ENCODE measurements at regions not wholly inside any gene's neighbourhood (a gene's known extent, or its start where the extent isn't known, plus 50 kb on each side); places are given as distances from the start of the nearest gene placed in this dataset.
"Not testable (repeated sequence)": the region's sequence is repeated elsewhere in the genome, so short reads cannot be mapped to it uniquely, and the experiment has no call there.

DNA sequence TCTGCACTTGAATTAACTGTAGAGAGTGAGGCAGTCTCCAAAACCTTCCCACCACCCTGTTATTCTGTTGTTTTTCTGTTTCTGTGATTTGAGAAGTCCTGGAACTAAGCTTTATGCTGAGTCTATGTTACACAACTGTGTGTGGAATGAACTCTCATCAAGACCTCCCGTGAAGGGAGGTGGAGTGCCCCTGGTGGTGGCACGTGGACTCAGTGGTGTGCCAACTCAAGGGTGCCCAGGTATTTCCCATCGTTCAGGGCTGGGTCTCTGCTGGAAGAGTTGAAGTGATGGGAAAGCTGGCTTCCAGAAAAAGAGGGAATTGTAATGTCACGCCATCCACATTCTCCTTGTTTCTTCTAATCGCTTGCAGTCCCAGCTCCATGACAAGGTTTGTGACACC, 374.2 kb downstream of the SMOC2 start:
- TF ChIP-seq, protein P1, sequence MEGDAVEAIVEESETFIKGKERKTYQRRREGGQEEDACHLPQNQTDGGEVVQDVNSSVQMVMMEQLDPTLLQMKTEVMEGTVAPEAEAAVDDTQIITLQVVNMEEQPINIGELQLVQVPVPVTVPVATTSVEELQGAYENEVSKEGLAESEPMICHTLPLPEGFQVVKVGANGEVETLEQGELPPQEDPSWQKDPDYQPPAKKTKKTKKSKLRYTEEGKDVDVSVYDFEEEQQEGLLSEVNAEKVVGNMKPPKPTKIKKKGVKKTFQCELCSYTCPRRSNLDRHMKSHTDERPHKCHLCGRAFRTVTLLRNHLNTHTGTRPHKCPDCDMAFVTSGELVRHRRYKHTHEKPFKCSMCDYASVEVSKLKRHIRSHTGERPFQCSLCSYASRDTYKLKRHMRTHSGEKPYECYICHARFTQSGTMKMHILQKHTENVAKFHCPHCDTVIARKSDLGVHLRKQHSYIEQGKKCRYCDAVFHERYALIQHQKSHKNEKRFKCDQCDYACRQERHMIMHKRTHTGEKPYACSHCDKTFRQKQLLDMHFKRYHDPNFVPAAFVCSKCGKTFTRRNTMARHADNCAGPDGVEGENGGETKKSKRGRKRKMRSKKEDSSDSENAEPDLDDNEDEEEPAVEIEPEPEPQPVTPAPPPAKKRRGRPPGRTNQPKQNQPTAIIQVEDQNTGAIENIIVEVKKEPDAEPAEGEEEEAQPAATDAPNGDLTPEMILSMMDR (IDR thresholded peaks at IDR 0.05; ENCODE audit: insufficient read depth, low read length, poor library complexity, severe bottlenecking), result peak; percentile 52
- no peaks in the 10 kb centered on the region for H3K27me3 ChIP-seq (ENCODE audit: control insufficient read depth, insufficient read depth, low read length)
- DNase-seq (ENCODE audit: low read depth), result no peak
- no peaks in the 10 kb centered on the region for H3K36me3 ChIP-seq (ENCODE audit: control insufficient read depth, insufficient read depth, low read length)
- H3K4me3 ChIP-seq (ENCODE audit: low read depth, low read length), result no peak overlapping the region

DNA sequence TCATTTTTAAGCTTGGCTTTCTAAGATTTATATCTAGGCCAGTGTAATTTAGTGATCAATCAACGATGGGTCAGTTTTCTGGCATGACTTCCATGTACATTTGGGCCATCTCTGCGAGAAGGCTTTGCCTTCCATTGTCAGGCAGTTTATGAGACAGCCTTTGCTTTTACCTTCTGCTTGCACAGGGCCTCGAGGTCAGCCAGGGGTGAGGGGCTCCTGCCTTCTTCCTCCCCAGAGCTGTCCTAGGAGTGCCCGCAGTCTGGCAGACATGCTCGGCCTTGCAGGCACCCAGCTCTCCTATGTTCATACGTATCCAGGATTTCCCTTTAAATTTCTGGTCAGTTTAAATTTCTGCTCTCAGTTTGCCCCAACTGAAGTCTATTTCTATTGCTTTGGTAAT, 367.2 kb downstream of the SMOC2 start:
- TF ChIP-seq, protein P1 (IDR thresholded peaks at IDR 0.05; ENCODE audit: insufficient read depth, low read length, poor library complexity, severe bottlenecking), result no peak
- Histone ChIP-seq H3K27me3 (ENCODE audit: control insufficient read depth, insufficient read depth, low read length) (no peaks in the 10 kb centered on the region), H3K4me3 (ENCODE audit: low read depth, low read length) (no peak overlapping the region), H3K36me3 (ENCODE audit: control insufficient read depth, insufficient read depth, low read length) (no peaks in the 10 kb centered on the region)
- DNase-seq (ENCODE audit: low read depth), result no peak

DNA sequence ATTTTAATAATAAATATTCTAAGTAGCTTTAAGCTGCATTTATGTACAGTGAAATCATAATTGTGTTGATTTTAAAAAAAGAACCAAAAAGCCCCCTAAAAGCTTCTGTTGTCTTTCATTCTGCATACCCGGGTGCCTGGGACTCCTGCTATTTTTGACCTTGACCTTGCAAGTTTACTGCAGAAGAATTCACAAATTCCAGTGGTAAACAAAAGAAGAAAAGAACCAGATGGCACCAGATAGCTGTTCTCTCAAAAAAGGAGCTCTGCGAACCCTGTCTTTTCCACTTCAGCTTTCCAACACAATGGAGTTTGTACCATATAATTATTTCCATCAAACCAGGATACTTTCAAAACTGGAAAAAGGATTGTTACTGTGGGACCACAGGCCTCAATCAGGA, 363.3 kb downstream of the SMOC2 start:
- Histone ChIP-seq H3K4me3 (ENCODE audit: low read depth, low read length) (no peak overlapping the region), H3K27me3 (ENCODE audit: control insufficient read depth, insufficient read depth, low read length) (no peaks in the 10 kb centered on the region), H3K36me3 (ENCODE audit: control insufficient read depth, insufficient read depth, low read length) (no peaks in the 10 kb centered on the region)
- TF ChIP-seq, protein P1 (IDR thresholded peaks at IDR 0.05; ENCODE audit: insufficient read depth, low read length, poor library complexity, severe bottlenecking), result no peak
- DNase-seq (ENCODE audit: low read depth), result no peak

DNA sequence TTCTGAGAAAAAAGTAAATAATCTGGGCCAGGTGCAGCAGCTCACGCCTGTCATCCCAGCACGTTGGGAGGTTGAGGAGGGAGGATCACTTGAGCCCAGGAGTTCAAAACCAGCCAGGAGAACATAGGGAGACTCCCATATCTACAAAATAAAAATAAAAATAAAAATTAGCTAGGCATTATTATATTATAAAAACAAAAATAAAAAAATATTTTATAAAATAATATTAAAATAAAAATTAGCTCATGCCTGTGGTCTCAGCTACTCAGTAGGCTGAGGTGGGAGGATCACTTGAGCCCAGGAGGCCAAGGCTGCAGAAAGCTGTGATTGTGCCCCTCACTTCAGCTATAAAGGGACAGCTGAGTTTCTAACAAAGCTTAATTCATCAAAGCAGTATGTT, 362.9 kb downstream of the SMOC2 start:
- no peaks in the 10 kb centered on the region for H3K27me3 ChIP-seq (ENCODE audit: control insufficient read depth, insufficient read depth, low read length)
- no peak overlapping the region for H3K4me3 ChIP-seq (ENCODE audit: low read depth, low read length)
- no peak for DNase-seq (ENCODE audit: low read depth)
- H3K36me3 ChIP-seq (ENCODE audit: control insufficient read depth, insufficient read depth, low read length), result no peaks in the 10 kb centered on the region
- TF ChIP-seq, protein P1 (IDR thresholded peaks at IDR 0.05; ENCODE audit: insufficient read depth, low read length, poor library complexity, severe bottlenecking), result no peak

DNA sequence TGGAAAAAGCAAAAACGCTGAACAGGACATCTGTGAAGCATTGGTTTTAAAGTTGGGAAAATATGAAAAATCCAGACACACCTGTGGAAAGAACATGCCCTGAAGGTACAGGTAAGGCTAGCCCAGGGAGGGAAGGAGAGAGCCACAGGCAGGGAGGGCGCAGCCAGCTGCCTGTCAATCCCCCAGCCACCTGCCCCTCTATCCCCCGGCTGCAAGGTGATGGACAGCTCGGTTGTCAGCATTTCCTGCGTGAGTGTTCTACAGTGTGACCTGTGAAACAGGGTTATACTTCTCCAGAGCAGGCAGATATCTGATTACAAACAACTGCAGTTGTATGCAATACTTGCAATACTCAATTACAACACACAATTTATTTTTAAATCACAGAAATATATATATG, 358.1 kb downstream of the SMOC2 start:
- no peaks in the 10 kb centered on the region for H3K36me3 ChIP-seq (ENCODE audit: control insufficient read depth, insufficient read depth, low read length)
- TF ChIP-seq, protein P1 (IDR thresholded peaks at IDR 0.05; ENCODE audit: insufficient read depth, low read length, poor library complexity, severe bottlenecking), result no peak
- H3K4me3 ChIP-seq (ENCODE audit: low read depth, low read length), result no peak overlapping the region
- H3K27me3 ChIP-seq (ENCODE audit: control insufficient read depth, insufficient read depth, low read length), result no peaks in the 10 kb centered on the region
- no peak for DNase-seq (ENCODE audit: low read depth)

DNA sequence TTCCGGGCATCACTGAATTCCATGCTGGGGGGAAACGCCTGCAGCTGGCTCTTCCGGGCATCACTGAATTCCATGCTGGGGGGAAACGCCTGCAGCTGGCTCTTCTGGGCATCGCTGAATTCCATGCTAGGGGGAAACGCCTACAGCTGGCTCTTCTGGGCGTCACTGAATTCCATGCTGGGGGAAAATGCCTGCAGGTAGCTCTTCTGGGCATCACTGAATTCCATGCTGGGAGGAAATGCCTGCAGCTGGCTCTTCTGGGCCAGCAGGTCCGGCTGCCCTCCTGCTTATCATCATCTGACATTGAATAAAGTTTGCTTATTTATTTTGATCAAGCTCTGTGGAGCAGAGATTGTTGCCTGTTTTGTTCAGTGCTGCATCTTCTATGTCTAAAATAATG, 355.1 kb downstream of the SMOC2 start:
- Histone ChIP-seq H3K27me3 (ENCODE audit: control insufficient read depth, insufficient read depth, low read length) (no peaks in the 10 kb centered on the region), H3K36me3 (ENCODE audit: control insufficient read depth, insufficient read depth, low read length) (no peaks in the 10 kb centered on the region), H3K4me3 (ENCODE audit: low read depth, low read length) (no peak overlapping the region)
- no peak for DNase-seq (ENCODE audit: low read depth)
- TF ChIP-seq, protein P1 (IDR thresholded peaks at IDR 0.05; ENCODE audit: insufficient read depth, low read length, poor library complexity, severe bottlenecking), result no peak

DNA sequence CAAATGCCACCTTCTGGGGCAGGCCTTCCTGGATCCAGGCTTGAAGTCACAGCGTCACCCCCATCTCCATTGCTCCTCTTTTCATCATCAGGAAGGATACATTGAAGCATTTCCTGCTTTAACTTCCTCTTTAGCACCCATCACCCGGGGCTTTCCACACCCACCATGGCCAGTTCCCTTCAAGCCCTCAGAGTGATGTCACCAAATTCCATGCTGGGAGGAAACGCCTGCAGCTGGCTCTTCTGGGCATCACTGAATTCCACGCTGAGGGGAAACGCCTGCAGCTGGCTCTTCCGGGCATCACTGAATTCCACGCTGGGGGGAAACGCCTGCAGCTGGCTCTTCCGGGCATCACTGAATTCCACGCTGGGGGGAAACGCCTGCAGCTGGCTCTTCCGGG, 354.6 kb downstream of the SMOC2 start:
- not testable (repeated sequence) for H3K27me3 ChIP-seq (ENCODE audit: control insufficient read depth, insufficient read depth, low read length); DNase-seq (ENCODE audit: low read depth); H3K36me3 ChIP-seq (ENCODE audit: control insufficient read depth, insufficient read depth, low read length); H3K4me3 ChIP-seq (ENCODE audit: low read depth, low read length)
